ENCODE measurements at regions not wholly inside any gene's neighbourhood (a gene's known extent, or its start where the extent isn't known, plus 50 kb on each side); places are given as distances from the start of the nearest gene placed in this dataset.

DNA sequence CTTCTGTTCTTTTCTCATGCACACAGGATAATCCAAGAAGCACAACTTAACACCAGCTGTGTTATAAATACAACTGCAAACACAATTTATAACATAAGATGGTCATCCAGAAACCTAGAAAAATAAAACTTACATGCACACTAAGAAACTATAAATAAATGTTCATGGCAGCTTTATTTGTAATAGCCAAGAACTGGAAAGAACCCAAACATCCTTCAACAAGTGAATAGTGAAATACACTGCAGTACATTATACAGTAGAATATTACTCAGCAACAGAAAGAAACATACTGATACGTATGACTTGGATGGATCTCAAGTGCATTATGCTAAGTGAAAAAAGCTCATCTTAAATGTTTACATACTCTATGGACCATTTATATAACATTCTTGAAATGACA is 132.7 kb downstream of the SPTSSA start:
- no peak for TF ChIP-seq ZNF274 (IDR thresholded peaks at IDR 0.05; ENCODE audit: low read depth, low read length)
- no peak for TF ChIP-seq SUZ12 (IDR thresholded peaks at IDR 0.05; ENCODE audit: extremely low read depth, insufficient read depth, insufficient read length)
- no peak for TF ChIP-seq YY1 (IDR thresholded peaks at IDR 0.05; ENCODE audit: insufficient read depth, insufficient read length)

Measured in NT2/D1 (cell line).